GM20431 (cell line): ENCODE measurements at regions not wholly inside any gene's neighbourhood (a gene's known extent, or its start where the extent isn't known, plus 50 kb on each side); places are given as distances from the start of the nearest gene placed in this dataset.

Experiments used
- in situ Hi-C: fragments of 300-500 bp; cut with MseI, MboI; formaldehyde crosslinking; loops from one replicate; pipeline ENCODE4 v1.15.0; 2020; ENCODE audit warnings: low sequenced_read_pairs; ENCODE audit not compliant: unreplicated experiment

DNA sequence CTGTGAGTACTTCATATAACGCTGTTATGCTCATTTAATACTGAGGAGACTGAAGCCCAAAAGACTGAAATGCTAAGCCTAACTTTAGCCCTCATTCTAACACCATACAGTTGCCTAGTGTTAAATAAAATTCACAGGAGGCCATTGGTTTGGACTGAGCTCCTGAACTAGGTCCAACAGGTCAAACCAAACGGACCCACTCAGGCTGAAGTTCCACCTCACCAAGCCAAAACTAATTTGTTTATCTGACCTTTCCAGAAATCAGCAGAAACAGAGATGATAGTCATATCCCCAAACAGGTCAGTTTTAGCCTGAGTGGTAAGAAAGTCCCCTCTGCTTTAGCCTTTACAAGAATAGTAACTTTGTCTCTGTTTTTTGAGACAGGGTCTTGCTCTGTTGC is 311.3 kb upstream of the ZP4 start:
- in situ Hi-C loops, result no loop called here

DNA sequence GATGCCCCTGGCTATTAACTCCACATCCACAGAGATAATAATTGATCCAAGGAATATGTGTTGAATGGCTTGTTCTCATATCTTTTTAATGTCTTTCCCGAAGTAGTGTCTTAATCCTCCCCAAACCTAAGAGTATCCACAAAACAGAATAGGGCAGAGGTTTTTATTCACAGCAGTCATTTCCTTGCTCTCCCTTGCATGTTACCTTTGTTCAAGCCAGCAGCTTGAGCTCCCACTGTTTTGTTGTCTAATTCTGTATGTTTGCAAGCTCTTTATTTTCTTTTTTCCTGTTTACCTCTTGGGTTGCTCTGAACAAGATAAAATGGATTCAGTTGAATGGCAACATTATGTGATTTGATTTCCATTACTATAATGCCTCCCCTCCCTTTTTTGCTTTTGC is 308.6 kb upstream of the ZP4 start:
- in situ Hi-C loops, result no loop called here

DNA sequence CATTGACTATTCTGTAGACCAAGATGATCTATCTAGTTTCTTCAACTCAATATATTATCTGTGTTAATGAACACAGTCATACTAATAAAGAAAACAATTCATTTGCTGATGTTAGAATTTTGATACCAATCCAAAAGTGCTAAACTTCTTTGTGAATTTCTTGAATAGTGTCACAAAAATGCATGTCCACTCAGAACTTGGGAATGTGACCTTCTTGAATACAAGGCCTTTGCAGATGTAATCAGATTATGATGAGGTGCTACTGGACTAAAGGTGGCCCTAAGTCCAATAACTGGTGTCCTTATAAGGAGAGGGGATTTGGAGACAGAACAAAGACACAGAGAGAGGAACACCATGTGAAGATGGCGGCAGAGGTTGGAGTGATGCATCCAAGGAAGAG is 305.8 kb upstream of the ZP4 start:
- in situ Hi-C loops, result no loop called here

DNA sequence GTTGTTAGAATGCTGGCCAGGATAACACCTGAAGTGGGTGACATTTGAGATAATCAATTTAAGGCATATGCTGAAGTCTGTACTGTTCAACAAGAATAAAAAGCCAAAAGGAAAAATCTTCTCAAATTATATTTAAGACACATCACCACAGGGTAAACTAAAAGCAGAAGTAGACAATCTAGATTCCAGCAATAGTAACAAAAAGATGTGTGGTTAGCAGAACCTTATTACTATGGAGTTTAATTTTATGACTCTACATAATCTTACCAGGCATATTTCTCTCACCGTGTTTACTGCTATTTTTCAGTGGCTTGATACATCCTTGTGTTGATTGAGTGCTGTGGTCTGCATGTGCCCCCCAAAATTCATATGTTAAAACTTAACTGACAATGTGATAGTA is 300.4 kb upstream of the ZP4 start:
- in situ Hi-C loops, result no loop called here

DNA sequence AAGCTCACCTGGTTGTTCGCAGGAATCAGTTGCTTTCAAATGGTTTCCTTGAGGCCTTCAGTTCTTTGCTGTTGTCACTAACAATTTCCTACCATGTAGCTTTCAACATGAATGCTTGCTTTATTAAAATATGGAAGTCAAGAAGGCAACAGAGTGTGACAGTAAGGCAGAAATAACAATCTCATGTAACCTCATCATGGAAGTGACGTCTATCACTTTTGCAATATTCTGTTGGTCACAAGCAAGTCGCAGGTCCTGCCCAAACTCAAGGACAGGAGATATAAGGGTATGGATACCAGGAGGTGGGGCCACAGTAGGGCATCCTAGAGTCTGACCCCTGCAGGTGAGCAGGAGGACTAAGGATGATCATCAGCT is 296.8 kb upstream of the ZP4 start:
- in situ Hi-C loops, result no loop called here

DNA sequence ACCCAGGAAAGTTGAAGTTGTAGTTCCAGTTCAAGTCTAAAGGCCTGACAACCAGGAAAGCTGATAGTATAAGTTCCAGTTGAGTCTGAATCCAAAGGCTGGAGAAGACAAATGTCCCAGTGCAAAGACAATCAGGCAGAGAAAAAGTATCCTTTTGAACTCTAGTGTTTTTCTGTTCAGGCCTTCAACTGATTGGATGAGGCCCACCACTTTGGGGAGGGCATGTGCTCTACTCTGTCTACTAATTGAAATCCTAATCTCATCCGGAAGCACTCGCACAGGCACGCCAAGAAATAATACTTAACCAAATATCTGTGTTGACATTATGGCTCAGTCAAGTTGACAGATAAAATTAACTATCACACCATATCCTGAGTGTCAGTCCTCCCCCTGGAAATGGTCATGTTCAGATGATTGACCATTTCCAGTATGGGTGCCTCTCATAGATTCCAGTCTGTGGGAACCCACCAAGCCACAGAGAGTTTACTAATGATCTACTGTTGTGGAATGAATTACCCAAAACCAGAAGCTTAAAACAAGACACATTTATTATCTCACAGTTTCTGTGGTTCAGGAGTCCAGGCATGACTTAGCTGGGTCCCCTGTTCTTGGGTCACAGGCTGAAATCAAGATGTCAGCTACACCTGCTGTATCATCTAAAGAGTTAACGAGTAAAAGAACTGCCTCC is 296.3 kb upstream of the ZP4 start:
- in situ Hi-C loops, result no loop called here

DNA sequence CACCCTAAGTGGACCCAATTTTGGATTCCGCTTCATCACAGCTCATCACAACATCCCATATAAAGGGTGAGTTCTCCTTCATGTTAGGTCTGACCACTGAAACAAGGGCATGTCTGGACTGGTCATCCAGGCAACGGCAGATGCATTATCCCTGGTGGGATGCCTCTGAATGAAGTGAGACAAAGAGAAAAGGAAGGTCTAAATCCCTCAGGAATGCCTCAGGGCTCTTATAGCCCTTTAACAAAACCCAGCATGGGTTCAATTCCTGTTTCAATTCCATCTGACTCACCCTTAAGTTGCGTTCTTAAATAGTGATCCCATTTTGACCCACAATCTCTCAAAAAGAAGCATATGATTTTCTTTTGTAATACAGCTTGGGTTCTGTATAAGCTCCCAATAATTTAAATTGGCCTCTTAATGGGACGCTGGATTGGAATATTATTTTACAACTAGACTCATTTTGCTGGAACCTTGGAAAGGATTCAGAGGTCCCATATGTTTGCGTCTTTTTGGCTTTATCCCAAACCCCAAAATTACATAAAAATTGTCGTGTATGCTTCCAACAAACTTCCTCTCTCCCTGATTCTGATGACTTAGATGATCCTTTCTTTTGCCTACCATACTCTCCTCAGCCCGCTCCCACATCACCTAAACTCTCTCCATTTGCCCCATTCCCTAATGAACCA is 287.4 kb upstream of the ZP4 start:
- in situ Hi-C loops, result no loop called here

DNA sequence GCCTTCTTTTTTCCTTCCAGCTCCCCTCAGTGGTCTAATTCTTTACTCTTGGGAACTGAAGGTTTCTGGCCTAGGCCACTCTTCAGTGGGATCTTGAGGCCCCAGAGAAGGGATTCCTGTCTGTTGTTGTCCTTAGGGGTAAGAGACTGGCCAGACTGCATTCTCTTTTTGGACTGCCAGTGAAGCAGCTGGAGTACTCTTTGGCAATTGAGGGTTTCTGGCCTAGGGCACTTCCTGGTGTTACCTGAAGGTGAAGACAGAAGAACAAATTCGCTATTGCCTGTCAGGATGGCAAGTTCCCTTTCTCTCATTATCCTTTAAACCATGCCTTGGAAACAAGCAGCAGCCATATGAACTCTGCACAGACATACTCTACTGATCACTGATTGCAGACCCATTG is 286.6 kb upstream of the ZP4 start:
- in situ Hi-C loops, result no loop called here

DNA sequence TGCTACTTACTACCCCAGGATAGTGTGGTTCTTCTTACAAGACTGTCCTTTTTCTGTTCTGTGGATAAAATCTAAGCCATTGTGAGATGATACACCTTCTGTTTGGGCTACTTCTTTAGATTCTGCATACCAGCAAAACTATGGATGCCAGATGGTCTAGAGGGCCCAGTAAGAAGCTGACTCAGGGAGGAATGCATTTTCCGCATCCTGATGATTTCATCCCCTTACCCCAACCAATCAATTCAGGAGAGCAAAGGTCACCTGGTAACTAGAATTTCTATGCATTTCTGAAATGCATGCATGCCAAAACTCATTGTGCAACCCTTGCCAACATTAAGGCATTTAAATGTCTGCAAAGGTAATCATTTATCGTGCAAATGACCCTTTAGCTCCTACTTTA is 285.7 kb upstream of the ZP4 start:
- in situ Hi-C loops, result no loop called here

DNA sequence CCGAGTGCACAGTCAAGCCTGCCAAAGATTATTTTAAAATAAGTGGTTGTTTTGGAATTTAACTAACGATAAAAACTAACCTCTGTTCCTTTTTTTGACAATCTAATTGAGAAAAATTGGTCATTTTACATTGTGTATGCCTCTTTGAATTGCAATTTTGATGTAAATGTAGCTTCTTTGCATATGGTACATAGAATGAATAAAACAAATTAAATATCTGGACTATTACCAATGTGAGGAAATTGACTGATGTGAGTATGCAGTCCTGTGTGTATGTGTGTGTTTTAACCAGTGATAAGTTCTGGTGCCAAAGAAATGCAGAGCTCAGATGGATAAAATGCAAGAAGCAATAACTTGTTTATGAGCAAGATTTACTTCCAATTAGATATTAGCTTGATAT is 281.3 kb upstream of the ZP4 start:
- in situ Hi-C loops, result no loop called here

DNA sequence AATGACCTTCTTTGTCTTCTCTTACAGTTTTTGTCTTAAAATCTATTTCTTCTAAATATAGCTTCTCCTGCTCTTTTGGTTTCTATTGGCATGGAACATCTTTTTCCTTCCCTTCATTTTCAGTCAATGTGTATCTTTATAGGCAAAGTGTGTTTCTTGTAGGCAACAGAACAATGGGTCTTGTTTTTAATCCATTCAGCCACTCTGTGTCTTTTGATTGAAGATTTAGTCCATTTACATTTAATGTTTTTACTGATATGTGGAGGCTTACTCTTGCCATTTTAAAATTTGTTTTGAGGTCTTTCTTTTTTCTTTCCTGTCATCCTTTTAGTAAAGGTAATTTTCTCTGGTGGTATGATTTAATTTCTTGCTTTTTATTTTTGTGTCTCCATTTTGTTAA is 271.2 kb upstream of the ZP4 start:
- in situ Hi-C loops, result no loop called here

DNA sequence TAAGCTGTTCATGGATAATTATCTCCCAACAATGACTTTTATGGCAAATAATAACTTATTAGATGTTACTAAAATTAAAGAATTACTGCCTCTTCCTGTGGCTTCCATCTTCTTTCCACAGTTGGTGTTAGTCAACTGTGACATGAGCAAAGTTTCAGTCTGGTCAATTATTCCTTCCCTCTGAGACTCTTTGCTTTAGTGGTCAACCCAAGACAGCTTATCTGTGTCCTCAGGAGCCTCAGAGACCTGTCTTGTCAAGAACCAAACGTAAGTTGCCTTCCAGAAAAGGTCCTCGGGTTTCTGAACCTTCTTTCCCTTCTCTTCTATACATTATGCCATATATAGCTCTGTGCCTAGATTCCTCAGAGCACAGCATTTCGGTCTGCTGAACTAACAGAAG is 263.2 kb upstream of the ZP4 start:
- in situ Hi-C loops, result no loop called here

DNA sequence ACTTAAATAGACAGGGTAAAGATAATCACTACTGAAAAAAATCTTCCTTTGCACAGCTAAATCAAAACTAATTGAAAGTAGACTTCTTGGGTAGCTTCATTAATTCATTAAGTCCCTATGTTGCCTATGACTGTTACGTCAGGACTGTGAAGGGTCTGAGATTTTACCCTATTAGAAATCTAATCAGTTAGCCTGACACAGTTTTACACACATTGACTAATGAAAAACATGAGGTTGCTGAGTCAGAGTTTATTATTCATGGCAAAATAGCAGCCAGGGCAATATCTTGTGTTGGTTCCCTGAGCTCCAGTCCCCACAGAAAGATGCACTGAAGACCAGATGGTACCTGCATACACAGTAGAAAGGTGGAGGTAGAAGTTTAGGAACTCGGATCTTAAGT is 262.5 kb upstream of the ZP4 start:
- in situ Hi-C loops, result no loop called here

DNA sequence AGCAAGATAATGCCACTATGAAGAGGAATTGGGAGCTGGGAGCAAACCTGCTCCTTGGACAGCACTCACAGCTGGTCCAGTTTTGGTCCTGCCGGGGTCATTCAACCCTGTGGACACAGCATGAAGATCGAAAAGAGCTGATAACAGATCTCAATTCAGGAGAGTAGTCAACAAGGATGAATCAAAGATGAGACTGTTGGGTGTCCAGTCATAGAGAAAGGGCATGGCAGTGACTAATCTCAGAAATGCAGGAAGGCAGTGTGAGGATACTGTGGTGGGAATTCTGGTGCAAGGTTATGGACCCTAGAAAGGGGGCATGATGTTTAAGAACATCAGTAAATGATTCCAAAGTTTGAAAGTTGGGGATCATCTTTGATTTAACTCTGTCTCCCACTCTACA is 261.4 kb upstream of the ZP4 start:
- in situ Hi-C loops, result no loop called here

DNA sequence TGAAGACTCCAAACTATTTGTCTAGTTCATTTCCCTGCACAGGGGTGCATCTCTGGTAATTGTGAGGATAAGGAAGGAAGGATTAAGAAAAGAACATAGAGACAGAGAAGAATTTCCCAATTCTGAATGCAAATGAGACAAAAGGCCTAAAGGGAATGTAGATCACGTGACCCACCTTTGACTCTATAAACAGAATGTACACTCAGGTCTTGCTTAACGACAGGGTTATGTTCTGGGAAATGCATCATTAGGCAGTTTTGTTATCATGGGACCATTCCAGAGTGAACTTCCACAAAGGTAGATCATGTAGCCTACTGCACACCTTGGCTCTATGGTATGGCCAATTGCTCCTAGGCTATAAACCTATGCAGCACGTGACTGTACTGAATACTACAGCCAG is 252.3 kb upstream of the ZP4 start:
- in situ Hi-C loops, result no loop called here

DNA sequence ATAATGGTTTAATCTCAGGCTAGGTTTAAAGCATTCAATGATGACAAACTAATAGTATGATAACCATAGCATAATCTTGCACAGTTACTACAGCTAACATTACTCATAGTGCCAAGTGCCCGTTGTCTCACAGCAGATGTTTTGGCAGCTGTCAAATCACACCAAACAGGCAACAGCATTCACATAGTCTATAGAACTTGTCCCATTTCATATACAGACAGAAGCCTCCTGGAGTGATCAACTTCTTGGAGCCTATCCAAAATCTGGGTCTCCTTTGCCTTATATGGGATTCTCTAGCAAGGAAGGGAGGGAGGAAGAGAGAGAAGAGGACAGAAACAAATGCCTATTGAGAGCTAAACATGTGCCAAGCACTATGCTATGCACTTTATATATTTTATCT is 250.6 kb upstream of the ZP4 start:
- in situ Hi-C loops, result no loop called here

DNA sequence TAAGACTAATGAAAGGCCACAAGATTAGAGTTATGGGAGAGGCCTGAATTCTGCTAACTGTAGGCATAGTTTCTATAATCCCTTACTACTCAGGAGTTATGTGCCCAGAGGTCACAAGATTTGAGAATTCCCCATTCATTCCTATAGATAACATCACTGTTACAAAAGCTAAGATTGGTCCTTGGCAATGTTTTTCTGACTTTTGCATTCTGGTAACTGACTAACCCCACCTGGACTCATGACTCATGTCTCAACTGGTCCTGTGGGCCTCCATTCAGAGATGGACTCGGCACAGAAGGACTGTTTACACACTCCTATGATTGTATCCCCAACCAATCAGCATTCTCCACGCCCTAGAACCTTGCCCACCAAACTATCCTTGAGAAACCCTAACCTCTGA is 249.0 kb upstream of the ZP4 start:
- in situ Hi-C loops, result no loop called here

DNA sequence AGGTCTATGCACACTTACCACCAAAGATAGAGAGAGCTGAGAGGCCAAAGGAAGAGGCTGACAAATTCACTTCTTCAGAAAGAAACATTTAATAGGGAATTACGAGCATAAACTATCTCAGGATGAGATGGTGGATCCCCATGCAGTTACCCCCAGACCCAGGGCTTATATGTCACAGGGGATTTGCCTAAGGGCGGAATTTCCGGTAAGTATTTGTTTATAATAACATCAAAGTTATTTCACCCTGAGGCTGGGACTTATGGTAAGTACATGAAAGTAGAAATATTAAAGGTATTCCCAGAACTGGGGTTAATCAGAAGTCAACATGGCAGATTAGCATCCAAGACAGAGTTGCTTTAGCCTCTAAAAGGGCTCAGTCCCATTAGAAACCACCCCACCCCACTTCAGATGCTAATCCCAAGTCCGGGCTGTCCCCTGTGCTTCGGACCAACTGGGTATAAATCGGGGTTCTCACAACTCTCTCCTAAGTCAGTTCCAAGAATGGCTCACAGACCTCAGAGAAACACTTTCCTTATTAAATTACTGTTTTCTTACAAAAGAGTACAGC is 247.4 kb upstream of the ZP4 start:
- in situ Hi-C loops, result no loop called here

DNA sequence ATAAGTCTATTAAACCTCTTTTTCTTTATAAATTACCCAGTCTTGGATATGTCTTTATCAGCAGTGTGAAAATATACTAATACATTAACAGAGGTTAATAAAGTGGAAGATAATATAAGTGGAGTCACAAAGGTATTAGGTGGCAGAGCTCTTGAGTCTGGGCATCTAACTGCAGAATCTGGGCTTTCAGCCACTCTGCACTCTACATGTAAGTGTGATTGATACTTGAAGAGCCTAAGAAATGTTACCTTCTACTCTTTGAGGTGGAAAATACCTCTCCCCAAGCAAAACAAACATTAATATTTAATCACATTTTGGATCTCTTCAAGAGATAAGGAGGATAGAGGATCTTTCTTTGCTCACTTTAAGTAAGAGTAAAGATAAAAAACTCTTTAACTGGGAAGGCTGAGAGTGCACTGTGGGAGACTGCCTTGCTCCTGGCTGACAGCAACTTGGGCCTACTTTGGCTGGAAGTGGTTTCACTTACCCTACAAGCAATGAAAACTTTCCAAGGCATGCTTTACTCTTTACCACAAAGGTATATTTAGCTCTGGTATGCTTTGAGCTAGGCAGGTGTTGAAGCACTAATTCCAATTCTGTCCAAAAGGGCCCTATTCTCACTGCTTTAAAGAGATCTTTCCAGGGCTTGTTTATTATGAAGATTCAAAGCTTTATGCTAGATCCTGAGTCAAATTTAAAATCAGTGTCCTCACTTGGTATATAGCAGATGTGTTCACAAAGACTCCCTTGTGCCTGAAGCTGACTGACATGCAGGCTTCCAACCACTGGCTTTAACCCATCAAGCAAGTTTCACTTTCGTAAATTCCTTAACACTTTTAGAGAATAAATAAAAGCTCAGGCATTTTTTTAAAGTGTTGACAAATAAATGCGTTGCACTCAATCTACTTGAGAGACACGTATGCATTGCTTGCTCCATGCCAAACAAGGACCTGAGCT is 245.3 kb upstream of the ZP4 start:
- in situ Hi-C loops, result no loop called here

DNA sequence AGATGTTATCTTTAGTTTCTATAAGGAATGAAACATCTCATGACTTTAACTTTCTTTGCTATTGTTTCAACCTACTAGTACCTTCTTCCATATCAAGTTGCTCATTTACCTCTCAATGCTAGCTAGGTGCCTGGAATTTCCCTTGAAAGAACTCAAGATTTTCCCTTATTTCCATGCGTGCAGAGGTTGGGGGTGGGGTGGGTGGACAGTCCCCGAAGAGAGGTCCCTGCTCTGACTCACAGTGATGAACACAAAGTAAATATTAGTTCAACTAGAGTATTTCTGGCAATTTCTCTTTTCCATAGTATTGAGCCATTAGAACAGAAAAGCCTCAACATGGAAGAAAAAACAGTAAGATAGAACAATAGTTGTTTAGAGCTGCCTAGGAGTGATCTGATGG is 239.0 kb upstream of the ZP4 start:
- in situ Hi-C loops, result no loop called here

DNA sequence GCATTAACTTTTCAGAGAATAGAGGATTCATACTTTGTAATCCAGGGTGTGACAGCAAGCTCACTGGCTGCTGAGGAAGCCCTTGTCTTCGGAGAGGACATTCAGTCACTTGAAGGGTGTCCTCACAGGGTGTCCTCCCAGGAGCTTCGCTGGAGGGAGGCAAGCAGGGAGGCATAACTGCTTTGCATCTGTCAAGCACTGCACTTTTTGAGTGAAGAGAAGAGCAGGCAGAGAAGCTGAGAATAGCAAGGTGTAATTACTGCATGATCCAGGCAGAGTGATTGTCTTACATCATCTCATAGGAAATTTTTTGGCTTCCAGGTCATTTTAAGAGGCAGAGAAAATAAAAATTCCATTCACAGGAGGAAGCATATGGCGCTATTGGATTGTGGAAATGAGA is 232.5 kb upstream of the ZP4 start:
- in situ Hi-C loops, result no loop called here
